ENCODE measurements at regions not wholly inside any gene's neighbourhood (a gene's known extent, or its start where the extent isn't known, plus 50 kb on each side); places are given as distances from the start of the nearest gene placed in this dataset.

DNA sequence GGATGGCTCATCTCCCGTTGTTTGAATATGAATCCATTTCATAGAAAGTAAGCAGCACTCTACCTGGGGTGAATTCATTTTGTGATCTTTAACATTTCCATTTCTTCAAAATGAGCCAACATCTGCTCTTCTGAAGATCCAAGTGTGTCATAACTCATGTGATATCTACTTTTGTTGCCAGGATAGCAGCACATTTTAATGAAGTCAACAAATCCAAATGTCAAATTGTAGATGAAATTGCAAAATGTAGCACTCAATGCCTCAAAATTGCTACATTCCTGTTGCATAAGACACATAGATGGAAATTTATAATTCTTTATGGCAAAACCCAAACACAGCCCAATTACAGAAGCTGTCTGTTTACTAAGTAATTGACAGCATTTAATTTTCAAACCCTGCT is 360.7 kb downstream of the TMX3 start:
- TF ChIP-seq, protein P1, sequence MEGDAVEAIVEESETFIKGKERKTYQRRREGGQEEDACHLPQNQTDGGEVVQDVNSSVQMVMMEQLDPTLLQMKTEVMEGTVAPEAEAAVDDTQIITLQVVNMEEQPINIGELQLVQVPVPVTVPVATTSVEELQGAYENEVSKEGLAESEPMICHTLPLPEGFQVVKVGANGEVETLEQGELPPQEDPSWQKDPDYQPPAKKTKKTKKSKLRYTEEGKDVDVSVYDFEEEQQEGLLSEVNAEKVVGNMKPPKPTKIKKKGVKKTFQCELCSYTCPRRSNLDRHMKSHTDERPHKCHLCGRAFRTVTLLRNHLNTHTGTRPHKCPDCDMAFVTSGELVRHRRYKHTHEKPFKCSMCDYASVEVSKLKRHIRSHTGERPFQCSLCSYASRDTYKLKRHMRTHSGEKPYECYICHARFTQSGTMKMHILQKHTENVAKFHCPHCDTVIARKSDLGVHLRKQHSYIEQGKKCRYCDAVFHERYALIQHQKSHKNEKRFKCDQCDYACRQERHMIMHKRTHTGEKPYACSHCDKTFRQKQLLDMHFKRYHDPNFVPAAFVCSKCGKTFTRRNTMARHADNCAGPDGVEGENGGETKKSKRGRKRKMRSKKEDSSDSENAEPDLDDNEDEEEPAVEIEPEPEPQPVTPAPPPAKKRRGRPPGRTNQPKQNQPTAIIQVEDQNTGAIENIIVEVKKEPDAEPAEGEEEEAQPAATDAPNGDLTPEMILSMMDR (conservative IDR thresholded peaks at IDR 0.05; ENCODE audit: low read length): no peak
- TF ChIP-seq EZH2phosphoT487 (IDR thresholded peaks at IDR 0.05; ENCODE audit: borderline replicate concordance): no peak
